GM12878 (cell line): ENCODE measurements at regions not wholly inside any gene's neighbourhood (a gene's known extent, or its start where the extent isn't known, plus 50 kb on each side); places are given as distances from the start of the nearest gene placed in this dataset.

Source experiments
- ATAC-seq: fragments of 200-7000 bp; cut with Tn5 transposase; 3 replicates; pipeline ENCODE4 v1.9.1; 2020; ENCODE audit warnings: mild to moderate bottlenecking, moderate library complexity
- BruUV-seq: library from RNA; stranded (reverse); fragments of 400-500 nt; replicated peaks from 2 replicates; lab custom pipeline; 2021; lab: Mats Ljungman, UMichigan
- CTCF ChIA-PET: fragments of 300-600 bp; sonication (Branson Sonifier 250); formaldehyde crosslinking; extraction: SDS; loops from one replicate; lab custom pipeline; 2021; ENCODE audit warnings: inconsistent platforms; lab: Yijun Ruan, JAX
- POLR2A ChIA-PET: fragments of 350-600 bp; formaldehyde crosslinking; extraction: SDS; loops from one replicate; lab custom pipeline; 2021; ENCODE audit warnings: inconsistent platforms; lab: Charles Lee
- RAD21 ChIA-PET: fragments of 300-600 bp; sonication (Branson Sonifier 250); formaldehyde crosslinking; loops from one replicate; lab custom pipeline; 2023; ENCODE audit warnings: antibody characterized with exemption; ENCODE audit not compliant: unreplicated experiment; lab: Charles Lee
- SMC1A ChIA-PET: fragments of 300-600 bp; sonication (Branson Sonifier 250); formaldehyde crosslinking; loops from one replicate; lab custom pipeline; 2023; ENCODE audit not compliant: unreplicated experiment, uncharacterized antibody; lab: Charles Lee
- DNase-seq: peaks from one replicate; pipeline ENCODE4 v3.0.0-alpha.2; 2011; ENCODE audit warnings: low read depth, low spot score
- FAIRE-seq: peaks from 3 replicates; lab custom pipeline; 2011; peaks lifted over from hg19 to GRCh38; lab: Jason Lieb, UNC
- H2AFZ ChIP-seq: 2 replicates; pipeline ENCODE4 v1.6.0; 2011; ENCODE audit warnings: low read depth, low read length, control low read depth; ENCODE audit not compliant: control insufficient read depth
- H3K27ac ChIP-seq: 2 replicates; pipeline ENCODE4 v1.5.1; 2011; ENCODE audit warnings: control low read depth; ENCODE audit not compliant: control insufficient read depth, insufficient read depth
- H3K27me3 ChIP-seq, 2 experiments: replicated peaks in 1 of 2; 2 replicates each; pipeline versions ENCODE4 v1.6.0 to v1.6.1; 2011; ENCODE audit warnings: low read length in 1 of 2; ENCODE audit not compliant: control insufficient read depth in 2 of 2, insufficient read depth in 2 of 2
- H3K36me3 ChIP-seq, 2 experiments: 2 replicates each; pipeline ENCODE4 v1.5.1; 2011; ENCODE audit warnings: low read length in 1 of 2; ENCODE audit not compliant: control insufficient read depth in 2 of 2, insufficient read depth in 2 of 2
- H3K4me1 ChIP-seq: 2 replicates; pipeline ENCODE4 v1.6.1; 2011; ENCODE audit warnings: mild to moderate bottlenecking, low read length, moderate library complexity, mixed read lengths; ENCODE audit not compliant: control insufficient read depth, insufficient read depth
- H3K4me2 ChIP-seq: 2 replicates; pipeline ENCODE4 v1.6.0; 2011; ENCODE audit warnings: control low read depth; ENCODE audit not compliant: control insufficient read depth, insufficient read depth
- H3K4me3 ChIP-seq: fragments of 200-600 bp; sonication (generic); 2 replicates; pipeline ENCODE4 v1.5.1; 2016
- H3K79me2 ChIP-seq: 2 replicates; pipeline ENCODE4 v1.6.0; 2011; ENCODE audit warnings: low read length; ENCODE audit not compliant: control insufficient read depth, insufficient read depth
- H3K9ac ChIP-seq: 2 replicates; pipeline ENCODE4 v1.8.0; 2011; ENCODE audit warnings: low read length, control low read depth, mixed read lengths; ENCODE audit not compliant: control insufficient read depth, insufficient read depth
- H3K9me3 ChIP-seq: replicated peaks from 3 replicates; pipeline ENCODE4 v1.5.1; 2011; ENCODE audit warnings: mild to moderate bottlenecking, low read length; ENCODE audit not compliant: control insufficient read depth, insufficient read depth
- H4K20me1 ChIP-seq: 2 replicates; pipeline ENCODE4 v1.6.0; 2011; ENCODE audit not compliant: control insufficient read depth, insufficient read depth
- BRCA1 ChIP-seq: IDR thresholded peaks from 2 replicates; pipeline ENCODE4 v1.6.1; 2011; ENCODE audit warnings: low read depth, low read length, improper control_type of control experiment
- EED ChIP-seq: sonication (generic); IDR thresholded peaks from 2 replicates; pipeline ENCODE4 v1.6.1; 2016; ENCODE audit warnings: antibody characterized with exemption, low read depth
- EZH2 ChIP-seq: IDR thresholded peaks from 2 replicates; pipeline ENCODE4 v1.6.1; 2012; ENCODE audit warnings: low read depth, mild to moderate bottlenecking, control low read depth, inconsistent platforms, low read length, borderline replicate concordance; ENCODE audit not compliant: control insufficient read depth
- FOXK2 ChIP-seq: fragments of 450-650 bp; IDR thresholded peaks from 2 replicates; pipeline ENCODE4 v1.6.1; 2017; ENCODE audit warnings: mild to moderate bottlenecking, moderate library complexity
- JUNB ChIP-seq: IDR thresholded peaks from 2 replicates; pipeline ENCODE4 v1.6.1; 2016; ENCODE audit warnings: antibody characterized with exemption, mild to moderate bottlenecking
- MEF2A ChIP-seq: IDR thresholded peaks from 2 replicates; pipeline ENCODE4 v1.6.1; 2011; ENCODE audit warnings: low read depth, mild to moderate bottlenecking, low read length, moderate library complexity; ENCODE audit not compliant: insufficient read depth
- RAD21 ChIP-seq: IDR thresholded peaks from 2 replicates; pipeline ENCODE4 v1.6.1; 2011; ENCODE audit warnings: mild to moderate bottlenecking, low read depth, low read length, moderate library complexity; ENCODE audit not compliant: insufficient read depth
- RAD51 ChIP-seq: fragments of 450-650 bp; IDR thresholded peaks from 2 replicates; pipeline ENCODE4 v1.6.1; 2016; ENCODE audit warnings: moderate library complexity, mild to moderate bottlenecking, inconsistent platforms
- RCOR1 ChIP-seq: conservative IDR thresholded peaks from 2 replicates; pipeline ENCODE4 v1.6.1; 2012; ENCODE audit warnings: low read depth, low read length, improper control_type of control experiment
- SMAD5 ChIP-seq: IDR thresholded peaks from 2 replicates; pipeline ENCODE4 v1.6.1; 2016; ENCODE audit warnings: antibody characterized with exemption, low read depth
- ZNF217 ChIP-seq: fragments of 450-650 bp; IDR thresholded peaks from 2 replicates; pipeline ENCODE4 v1.6.1; 2017; ENCODE audit warnings: antibody characterized with exemption, mild to moderate bottlenecking
- WGBS: methylation state at CpG from one replicate; pipeline ENCODE4 v1.1.6; 2016; ENCODE audit warnings: low lambda C conversion rate; ENCODE audit not compliant: insufficient replicate concordance, insufficient coverage; ENCODE audit errors: missing lambda C conversion rate; 5-methylcytosine and 5-hydroxymethylcytosine counted together
- in situ Hi-C: fragments of 300-500 bp; cut with MboI; formaldehyde crosslinking; loops from 9 replicates; pipeline ENCODE4 v1.14.3; 2018; ENCODE audit warnings: mixed read lengths
- intact Hi-C: fragments of 100-400 bp; cut with micrococcal nuclease; formaldehyde crosslinking; loops from one replicate; pipeline ENCODE4 v1.14.2; 2022; ENCODE audit not compliant: unreplicated experiment
- TF ChIP-seq, protein P1 (sequence below): IDR thresholded peaks from 2 replicates; pipeline ENCODE4 v1.6.1; 2011; ENCODE audit warnings: borderline replicate concordance, low read depth, mild to moderate bottlenecking, moderate library complexity, mixed read lengths, low read length; ENCODE audit not compliant: insufficient read depth; ENCODE audit errors: extremely low read length
- TF ChIP-seq, protein P2 (sequence below): IDR thresholded peaks from 2 replicates; pipeline ENCODE4 v1.6.1; 2012; ENCODE audit warnings: low read length, inconsistent platforms
- TF ChIP-seq, protein P3 (sequence below): fragments of 450-650 bp; IDR thresholded peaks from 2 replicates; pipeline ENCODE4 v1.6.1; 2017; ENCODE audit warnings: borderline replicate concordance
- TF ChIP-seq, protein P4 (sequence below): IDR thresholded peaks from 2 replicates; pipeline ENCODE4 v1.6.1; 2012; ENCODE audit warnings: mild to moderate bottlenecking, low read depth, low read length
- TF ChIP-seq, protein P5 (sequence below): IDR thresholded peaks from 2 replicates; pipeline ENCODE4 v1.6.1; 2011; ENCODE audit warnings: low read depth, low read length, improper control_type of control experiment, borderline replicate concordance

DNA sequence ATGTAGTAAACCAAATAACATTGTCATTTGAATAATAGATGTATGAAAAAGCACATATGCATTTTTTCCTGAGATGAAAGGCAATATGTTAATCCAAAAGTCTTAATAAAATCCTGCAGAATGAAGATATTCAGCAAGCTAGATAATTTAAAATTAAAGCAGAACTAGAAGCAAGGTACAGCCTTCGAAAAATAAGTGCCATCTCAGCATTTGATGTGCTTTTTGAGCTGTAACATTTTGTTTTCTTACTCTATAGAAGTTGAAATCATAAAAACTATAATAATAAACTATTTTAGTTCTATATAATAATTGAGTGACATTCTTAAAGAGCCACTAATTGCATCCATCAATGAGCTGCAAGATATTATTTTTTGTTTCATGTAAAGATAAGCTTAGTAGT, 410.4 kb upstream of the TRAM1L1 start:
- ChIA-PET CTCF (interaction anchor here (0.5 kb wide), 1 partner anchor 587 kb away, joined by 3 read pairs; no protein-coding TSS in a partner anchor), RAD21 (no interaction called here), POLR2A (no interaction called here), SMC1A (interaction anchor here (0.7 kb wide), 1 partner anchor 184 kb away, joined by 3 read pairs; no protein-coding TSS in a partner anchor)
- no peak overlapping the region for H3K4me2 ChIP-seq
- H3K36me3 ChIP-seq: no peaks in the 10 kb centered on the region
- no TSS peak for BruUV-seq
- H3K9me3 ChIP-seq: no peaks in the 10 kb centered on the region
- no peak for FAIRE-seq
- no peak overlapping the region for H3K9ac ChIP-seq
- DNase-seq: no peak
- no peaks in the 10 kb centered on the region for H3K79me2 ChIP-seq
- intact Hi-C loops (no loop called here), in situ Hi-C loops (no loop called here)
- no peak overlapping the region for H3K27ac ChIP-seq
- no peaks in the 10 kb centered on the region for H3K27me3 ChIP-seq
- H4K20me1 ChIP-seq: no peaks in the 10 kb centered on the region
- no peak overlapping the region for H2AFZ ChIP-seq
- WGBS: 0% methylated on average over 1 of the region's 1 CpG
- no peak for ATAC-seq
- no peak overlapping the region for H3K4me3 ChIP-seq
- no peaks in the 10 kb centered on the region for H3K4me1 ChIP-seq
- TF ChIP-seq, protein P1, sequence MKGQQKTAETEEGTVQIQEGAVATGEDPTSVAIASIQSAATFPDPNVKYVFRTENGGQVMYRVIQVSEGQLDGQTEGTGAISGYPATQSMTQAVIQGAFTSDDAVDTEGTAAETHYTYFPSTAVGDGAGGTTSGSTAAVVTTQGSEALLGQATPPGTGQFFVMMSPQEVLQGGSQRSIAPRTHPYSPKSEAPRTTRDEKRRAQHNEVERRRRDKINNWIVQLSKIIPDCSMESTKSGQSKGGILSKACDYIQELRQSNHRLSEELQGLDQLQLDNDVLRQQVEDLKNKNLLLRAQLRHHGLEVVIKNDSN: no peak
- TF ChIP-seq, protein P2, sequence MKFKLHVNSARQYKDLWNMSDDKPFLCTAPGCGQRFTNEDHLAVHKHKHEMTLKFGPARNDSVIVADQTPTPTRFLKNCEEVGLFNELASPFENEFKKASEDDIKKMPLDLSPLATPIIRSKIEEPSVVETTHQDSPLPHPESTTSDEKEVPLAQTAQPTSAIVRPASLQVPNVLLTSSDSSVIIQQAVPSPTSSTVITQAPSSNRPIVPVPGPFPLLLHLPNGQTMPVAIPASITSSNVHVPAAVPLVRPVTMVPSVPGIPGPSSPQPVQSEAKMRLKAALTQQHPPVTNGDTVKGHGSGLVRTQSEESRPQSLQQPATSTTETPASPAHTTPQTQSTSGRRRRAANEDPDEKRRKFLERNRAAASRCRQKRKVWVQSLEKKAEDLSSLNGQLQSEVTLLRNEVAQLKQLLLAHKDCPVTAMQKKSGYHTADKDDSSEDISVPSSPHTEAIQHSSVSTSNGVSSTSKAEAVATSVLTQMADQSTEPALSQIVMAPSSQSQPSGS: no peak
- TF ChIP-seq, protein P3, sequence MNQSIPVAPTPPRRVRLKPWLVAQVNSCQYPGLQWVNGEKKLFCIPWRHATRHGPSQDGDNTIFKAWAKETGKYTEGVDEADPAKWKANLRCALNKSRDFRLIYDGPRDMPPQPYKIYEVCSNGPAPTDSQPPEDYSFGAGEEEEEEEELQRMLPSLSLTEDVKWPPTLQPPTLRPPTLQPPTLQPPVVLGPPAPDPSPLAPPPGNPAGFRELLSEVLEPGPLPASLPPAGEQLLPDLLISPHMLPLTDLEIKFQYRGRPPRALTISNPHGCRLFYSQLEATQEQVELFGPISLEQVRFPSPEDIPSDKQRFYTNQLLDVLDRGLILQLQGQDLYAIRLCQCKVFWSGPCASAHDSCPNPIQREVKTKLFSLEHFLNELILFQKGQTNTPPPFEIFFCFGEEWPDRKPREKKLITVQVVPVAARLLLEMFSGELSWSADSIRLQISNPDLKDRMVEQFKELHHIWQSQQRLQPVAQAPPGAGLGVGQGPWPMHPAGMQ: no peak
- TF ChIP-seq SMAD5 (no peak), ZNF217 (no peak), RAD51 (no peak), RAD21 (no peak), BRCA1 (no peak), EED (no peak), JUNB (no peak), FOXK2 (no peak), MEF2A (no peak), RCOR1 (no peak), EZH2 (no peak)
- TF ChIP-seq, protein P4, sequence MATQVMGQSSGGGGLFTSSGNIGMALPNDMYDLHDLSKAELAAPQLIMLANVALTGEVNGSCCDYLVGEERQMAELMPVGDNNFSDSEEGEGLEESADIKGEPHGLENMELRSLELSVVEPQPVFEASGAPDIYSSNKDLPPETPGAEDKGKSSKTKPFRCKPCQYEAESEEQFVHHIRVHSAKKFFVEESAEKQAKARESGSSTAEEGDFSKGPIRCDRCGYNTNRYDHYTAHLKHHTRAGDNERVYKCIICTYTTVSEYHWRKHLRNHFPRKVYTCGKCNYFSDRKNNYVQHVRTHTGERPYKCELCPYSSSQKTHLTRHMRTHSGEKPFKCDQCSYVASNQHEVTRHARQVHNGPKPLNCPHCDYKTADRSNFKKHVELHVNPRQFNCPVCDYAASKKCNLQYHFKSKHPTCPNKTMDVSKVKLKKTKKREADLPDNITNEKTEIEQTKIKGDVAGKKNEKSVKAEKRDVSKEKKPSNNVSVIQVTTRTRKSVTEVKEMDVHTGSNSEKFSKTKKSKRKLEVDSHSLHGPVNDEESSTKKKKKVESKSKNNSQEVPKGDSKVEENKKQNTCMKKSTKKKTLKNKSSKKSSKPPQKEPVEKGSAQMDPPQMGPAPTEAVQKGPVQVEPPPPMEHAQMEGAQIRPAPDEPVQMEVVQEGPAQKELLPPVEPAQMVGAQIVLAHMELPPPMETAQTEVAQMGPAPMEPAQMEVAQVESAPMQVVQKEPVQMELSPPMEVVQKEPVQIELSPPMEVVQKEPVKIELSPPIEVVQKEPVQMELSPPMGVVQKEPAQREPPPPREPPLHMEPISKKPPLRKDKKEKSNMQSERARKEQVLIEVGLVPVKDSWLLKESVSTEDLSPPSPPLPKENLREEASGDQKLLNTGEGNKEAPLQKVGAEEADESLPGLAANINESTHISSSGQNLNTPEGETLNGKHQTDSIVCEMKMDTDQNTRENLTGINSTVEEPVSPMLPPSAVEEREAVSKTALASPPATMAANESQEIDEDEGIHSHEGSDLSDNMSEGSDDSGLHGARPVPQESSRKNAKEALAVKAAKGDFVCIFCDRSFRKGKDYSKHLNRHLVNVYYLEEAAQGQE: no peak
- TF ChIP-seq, protein P5, sequence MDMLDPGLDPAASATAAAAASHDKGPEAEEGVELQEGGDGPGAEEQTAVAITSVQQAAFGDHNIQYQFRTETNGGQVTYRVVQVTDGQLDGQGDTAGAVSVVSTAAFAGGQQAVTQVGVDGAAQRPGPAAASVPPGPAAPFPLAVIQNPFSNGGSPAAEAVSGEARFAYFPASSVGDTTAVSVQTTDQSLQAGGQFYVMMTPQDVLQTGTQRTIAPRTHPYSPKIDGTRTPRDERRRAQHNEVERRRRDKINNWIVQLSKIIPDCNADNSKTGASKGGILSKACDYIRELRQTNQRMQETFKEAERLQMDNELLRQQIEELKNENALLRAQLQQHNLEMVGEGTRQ: no peak
